ENCODE measurements at regions not wholly inside any gene's neighbourhood (a gene's known extent, or its start where the extent isn't known, plus 50 kb on each side); places are given as distances from the start of the nearest gene placed in this dataset.

GRCh38 chr15:39124553-39125171, 456.2 kb upstream of the THBS1 start:
- no peak overlapping the region for H3K4me3 ChIP-seq (replicated peaks; ENCODE audit: low read depth, low read length)
- no peak for DNase-seq (ENCODE audit: extremely low read depth, low read depth)
- TF ChIP-seq CTCF (IDR thresholded peaks at IDR 0.05; ENCODE audit: low read depth, low read length, missing control alignments), result no peak

DNA sequence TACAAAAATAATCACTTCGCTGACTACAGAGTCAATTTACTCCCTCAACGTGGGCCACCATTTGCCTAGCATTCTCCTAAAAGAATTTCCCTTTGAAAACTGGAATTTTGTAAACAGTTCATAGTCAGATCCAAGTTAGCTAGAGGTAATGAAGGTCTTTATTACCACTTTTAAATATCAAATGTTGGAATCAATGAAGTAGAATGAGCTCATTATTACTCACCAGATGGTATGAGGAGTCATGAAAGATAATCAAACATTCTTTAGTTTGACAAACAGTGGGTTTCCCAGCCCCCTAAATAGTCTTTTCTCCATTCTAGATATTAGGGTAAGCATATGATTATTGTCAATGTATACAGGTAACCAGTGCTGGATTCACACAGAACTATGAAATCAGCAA, 455.7 kb upstream of the THBS1 start:
- no peak for TF ChIP-seq CTCF (IDR thresholded peaks at IDR 0.05; ENCODE audit: low read depth, low read length, missing control alignments)
- H3K4me3 ChIP-seq (replicated peaks; ENCODE audit: low read depth, low read length), result no peak overlapping the region
- DNase-seq (ENCODE audit: extremely low read depth, low read depth), result no peak

DNA sequence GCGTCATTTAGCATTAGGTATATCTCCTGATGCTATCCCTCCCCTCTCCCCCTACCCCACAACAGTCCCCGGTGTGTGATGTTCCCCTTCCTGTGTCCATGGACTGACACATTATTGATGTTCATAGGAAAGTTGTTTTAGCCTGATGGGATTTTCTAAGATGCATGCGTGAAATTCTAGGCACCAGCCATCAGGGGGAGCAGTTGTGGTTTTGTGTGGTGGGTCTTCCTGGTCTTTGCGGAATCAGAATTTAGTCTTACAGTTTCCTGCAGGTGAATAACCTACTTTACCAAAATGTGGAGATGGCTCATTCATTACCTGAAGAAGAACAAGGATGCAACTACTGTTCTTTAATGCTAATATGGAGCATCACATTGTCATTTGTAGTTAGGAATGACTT, 455.0 kb upstream of the THBS1 start:
- TF ChIP-seq CTCF (IDR thresholded peaks at IDR 0.05; ENCODE audit: low read depth, low read length, missing control alignments), result peak; percentile 64
- DNase-seq (ENCODE audit: extremely low read depth, low read depth), result no peak
- H3K4me3 ChIP-seq (replicated peaks; ENCODE audit: low read depth, low read length), result no peak overlapping the region

GRCh38 chr15:39127151-39127790, 453.6 kb upstream of the THBS1 start:
- H3K4me3 ChIP-seq (replicated peaks; ENCODE audit: low read depth, low read length), result no peak overlapping the region
- DNase-seq (ENCODE audit: extremely low read depth, low read depth), result no peak
- no peak for TF ChIP-seq CTCF (IDR thresholded peaks at IDR 0.05; ENCODE audit: low read depth, low read length, missing control alignments)

DNA sequence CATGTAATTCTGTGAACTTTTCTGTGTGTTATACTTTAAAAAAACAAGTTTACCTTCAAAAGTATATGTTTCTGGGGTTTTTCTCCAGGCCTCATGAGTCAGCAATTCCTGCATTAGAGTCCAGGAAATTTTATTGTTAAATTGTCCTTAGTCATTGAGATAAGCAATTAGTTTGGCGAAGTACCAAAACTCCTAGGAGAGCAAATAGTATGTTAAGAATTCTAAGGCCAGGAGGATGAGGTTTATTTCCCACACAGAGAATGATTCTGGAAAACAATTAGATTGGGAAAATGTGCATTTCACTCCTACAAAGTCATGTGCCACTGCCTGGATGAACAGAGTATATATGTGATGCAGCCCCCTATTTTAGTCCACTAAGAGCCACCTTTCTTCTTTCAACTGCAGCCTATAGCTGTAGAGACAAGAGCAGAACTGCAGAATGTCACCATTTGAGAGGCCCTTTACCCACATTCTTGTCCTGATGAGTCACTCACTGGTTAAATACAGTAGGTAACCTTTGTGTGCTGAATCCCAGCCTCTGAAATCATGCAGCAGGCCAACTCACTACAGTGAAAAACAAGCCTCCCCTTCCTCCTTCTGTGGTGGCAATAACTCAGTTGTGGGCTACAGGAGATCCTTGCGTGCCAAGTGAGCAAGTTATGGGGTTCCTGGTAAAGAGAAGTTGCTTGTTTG, 452.8 kb upstream of the THBS1 start:
- no peak for TF ChIP-seq CTCF (IDR thresholded peaks at IDR 0.05; ENCODE audit: low read depth, low read length, missing control alignments)
- peak; percentile 86 for DNase-seq (ENCODE audit: extremely low read depth, low read depth)
- H3K4me3 ChIP-seq (replicated peaks; ENCODE audit: low read depth, low read length), result no peak overlapping the region

- no peak overlapping the region for H3K4me3 ChIP-seq (replicated peaks; ENCODE audit: low read depth, low read length)
- no peak for TF ChIP-seq CTCF (IDR thresholded peaks at IDR 0.05; ENCODE audit: low read depth, low read length, missing control alignments)
- DNase-seq (ENCODE audit: extremely low read depth, low read depth), result no peak
Observed at GRCh38 chr15:39128746-39129145, 452.1 kb upstream of the THBS1 start.

Measured in HFF-Myc (cell line).